KMS-11 (cell line): ENCODE measurements at regions not wholly inside any gene's neighbourhood (a gene's known extent, or its start where the extent isn't known, plus 50 kb on each side); places are given as distances from the start of the nearest gene placed in this dataset.

Experiments used
- H2AFZ ChIP-seq: fragments of 200-600 bp; sonication (generic); 2 replicates; pipeline ENCODE4 v1.6.1; 2016; ENCODE audit warnings: antibody characterized with exemption, mixed run types, low read depth
- H3K27ac ChIP-seq: fragments of 200-600 bp; sonication (generic); 2 replicates; pipeline ENCODE4 v1.6.1; 2016; ENCODE audit warnings: mild to moderate bottlenecking, mixed run types
- H3K27me3 ChIP-seq: fragments of 200-600 bp; sonication (generic); 2 replicates; pipeline ENCODE4 v1.6.1; 2017; ENCODE audit warnings: mild to moderate bottlenecking, low read depth, mixed run types, moderate library complexity; ENCODE audit not compliant: insufficient read depth
- H3K36me3 ChIP-seq: fragments of 200-600 bp; sonication (generic); 2 replicates; pipeline ENCODE4 v1.6.1; 2017; ENCODE audit warnings: mild to moderate bottlenecking, mixed run types; ENCODE audit not compliant: insufficient read depth
- H3K4me1 ChIP-seq: fragments of 200-600 bp; sonication (generic); 2 replicates; pipeline ENCODE4 v1.6.1; 2016; ENCODE audit warnings: mild to moderate bottlenecking, low read depth, mixed run types; ENCODE audit not compliant: poor library complexity, severe bottlenecking
- H3K4me2 ChIP-seq: fragments of 200-600 bp; sonication (generic); 2 replicates; pipeline ENCODE4 v1.7.0; 2016; ENCODE audit warnings: mild to moderate bottlenecking, mixed run types
- H3K4me3 ChIP-seq: fragments of 200-600 bp; sonication (generic); IDR thresholded peaks from 2 replicates; pipeline ENCODE4 v1.6.1; 2017; ENCODE audit warnings: low read depth, low read length, mixed read lengths; ENCODE audit not compliant: insufficient read depth
- H3K79me2 ChIP-seq: fragments of 200-600 bp; sonication (generic); 2 replicates; pipeline ENCODE4 v1.6.1; 2016; ENCODE audit warnings: low read depth, mixed run types; ENCODE audit not compliant: insufficient read depth
- H3K9ac ChIP-seq: fragments of 200-600 bp; sonication (generic); 2 replicates; pipeline ENCODE4 v1.6.1; 2016; ENCODE audit warnings: mild to moderate bottlenecking, mixed run types
- H4K20me1 ChIP-seq: fragments of 200-600 bp; sonication (generic); 2 replicates; pipeline ENCODE4 v1.6.1; 2016; ENCODE audit warnings: mild to moderate bottlenecking, mixed run types; ENCODE audit not compliant: insufficient read depth
- CTCF ChIP-seq: fragments of 200-600 bp; sonication (generic); conservative IDR thresholded peaks from 2 replicates; pipeline ENCODE4 v1.6.1; 2017; ENCODE audit warnings: low read depth, mild to moderate bottlenecking, antibody characterized with exemption, low read length, moderate library complexity, mixed read lengths

- H2AFZ ChIP-seq, result no peak overlapping the region
Observed at GRCh38 chrX:725971-726370, 95.4 kb downstream of the SHOX start.

GRCh38 chrX:724256-724655, 93.7 kb downstream of the SHOX start:
- no peak for TF ChIP-seq CTCF
- H3K27me3 ChIP-seq, result no peaks in the 10 kb centered on the region
- H3K4me2 ChIP-seq, result no peak overlapping the region
- no peak overlapping the region for H3K4me3 ChIP-seq
- no peaks in the 10 kb centered on the region for H3K4me1 ChIP-seq
- H2AFZ ChIP-seq, result no peak overlapping the region
- no peak overlapping the region for H3K9ac ChIP-seq
- H3K79me2 ChIP-seq, result no peaks in the 10 kb centered on the region
- H4K20me1 ChIP-seq, result no peaks in the 10 kb centered on the region
- H3K36me3 ChIP-seq, result no peaks in the 10 kb centered on the region
- H3K27ac ChIP-seq, result no peak overlapping the region

More at GRCh38 chrX:725971-726370, 95.4 kb downstream of the SHOX start:
- no peaks in the 10 kb centered on the region for H3K27me3 ChIP-seq
- no peak overlapping the region for H3K27ac ChIP-seq
- no peak for TF ChIP-seq CTCF
- no peak overlapping the region for H3K4me3 ChIP-seq
- no peaks in the 10 kb centered on the region for H3K36me3 ChIP-seq
- no peaks in the 10 kb centered on the region for H3K79me2 ChIP-seq
- H3K4me2 ChIP-seq, result no peak overlapping the region
- no peaks in the 10 kb centered on the region for H3K4me1 ChIP-seq
- no peaks in the 10 kb centered on the region for H4K20me1 ChIP-seq
- no peak overlapping the region for H3K9ac ChIP-seq

GRCh38 chrX:723781-724180, 93.2 kb downstream of the SHOX start:
- no peaks in the 10 kb centered on the region for H3K79me2 ChIP-seq
- H3K27ac ChIP-seq, result no peak overlapping the region
- no peaks in the 10 kb centered on the region for H4K20me1 ChIP-seq
- H3K36me3 ChIP-seq, result no peaks in the 10 kb centered on the region
- H3K4me2 ChIP-seq, result no peak overlapping the region
- H3K4me1 ChIP-seq, result no peaks in the 10 kb centered on the region
- H3K27me3 ChIP-seq, result no peaks in the 10 kb centered on the region
- TF ChIP-seq CTCF, result no peak
- no peak overlapping the region for H2AFZ ChIP-seq
- no peak overlapping the region for H3K4me3 ChIP-seq
- H3K9ac ChIP-seq, result no peak overlapping the region

GRCh38 chrX:721354-721753, 90.8 kb downstream of the SHOX start:
- no peaks in the 10 kb centered on the region for H4K20me1 ChIP-seq
- no peaks in the 10 kb centered on the region for H3K36me3 ChIP-seq
- no peak overlapping the region for H3K4me2 ChIP-seq
- H3K79me2 ChIP-seq, result no peaks in the 10 kb centered on the region
- no peaks in the 10 kb centered on the region for H3K27me3 ChIP-seq
- H2AFZ ChIP-seq, result no peak overlapping the region
- no peak overlapping the region for H3K4me3 ChIP-seq
- no peak for TF ChIP-seq CTCF
- H3K9ac ChIP-seq, result no peak overlapping the region
- H3K27ac ChIP-seq, result no peak overlapping the region
- H3K4me1 ChIP-seq, result no peaks in the 10 kb centered on the region
